OCI-LY1 (cell line): ENCODE measurements at regions not wholly inside any gene's neighbourhood (a gene's known extent, or its start where the extent isn't known, plus 50 kb on each side); places are given as distances from the start of the nearest gene placed in this dataset.

Source experiments
- H2AFZ ChIP-seq: fragments of 200-600 bp; sonication (generic), shearing (Covaris generic); 2 replicates; pipeline ENCODE4 v1.6.0; 2014; ENCODE audit warnings: antibody characterized with exemption, mild to moderate bottlenecking, low read length
- H3F3A ChIP-seq: fragments of 200-600 bp; sonication (generic), shearing (Covaris generic); 2 replicates; pipeline ENCODE4 v1.6.0; 2014; ENCODE audit warnings: mild to moderate bottlenecking, antibody characterized with exemption, low read length, moderate library complexity; ENCODE audit not compliant: insufficient read depth
- H3K27ac ChIP-seq: fragments of 200-600 bp; sonication (generic); 2 replicates; pipeline ENCODE4 v1.5.1; 2014; ENCODE audit warnings: low read length, mixed run types, mild to moderate bottlenecking, low read depth; ENCODE audit not compliant: poor library complexity, severe bottlenecking
- H3K27me3 ChIP-seq: fragments of 200-600 bp; sonication (generic); 2 replicates; pipeline ENCODE4 v1.6.0; 2014; ENCODE audit warnings: antibody characterized with exemption, mild to moderate bottlenecking, low read length, moderate library complexity; ENCODE audit not compliant: insufficient read depth
- H3K36me3 ChIP-seq: fragments of 200-600 bp; sonication (generic); 2 replicates; pipeline ENCODE4 v1.6.1; 2014; ENCODE audit warnings: mild to moderate bottlenecking, antibody characterized with exemption, low read length, moderate library complexity, mixed read lengths; ENCODE audit not compliant: insufficient read depth
- H3K4me1 ChIP-seq: fragments of 200-600 bp; sonication (generic); 2 replicates; pipeline ENCODE4 v1.5.1; 2014; ENCODE audit warnings: mild to moderate bottlenecking, low read length, moderate library complexity; ENCODE audit not compliant: insufficient read depth, severe bottlenecking
- H3K4me2 ChIP-seq: fragments of 200-600 bp; sonication (generic), shearing (Covaris generic); 2 replicates; pipeline ENCODE4 v1.6.1; 2014; ENCODE audit warnings: low read length
- H3K4me3 ChIP-seq: fragments of 200-600 bp; sonication (generic); 2 replicates; pipeline ENCODE4 v1.5.1; 2014; ENCODE audit warnings: low read length, low read depth, mild to moderate bottlenecking, mixed read lengths; ENCODE audit not compliant: poor library complexity, severe bottlenecking
- H3K79me2 ChIP-seq: fragments of 200-600 bp; shearing (Covaris generic); 2 replicates; pipeline ENCODE4 v1.6.1; 2016; ENCODE audit warnings: mixed run types, low read length, mixed read lengths; ENCODE audit not compliant: insufficient read depth
- H3K9ac ChIP-seq: fragments of 200-600 bp; sonication (generic), shearing (Covaris generic); 2 replicates; pipeline ENCODE4 v1.6.1; 2014; ENCODE audit warnings: mild to moderate bottlenecking, low read length, mixed read lengths
- H3K9me2 ChIP-seq: fragments of 200-600 bp; sonication (generic), shearing (Covaris generic); 2 replicates; pipeline ENCODE4 v1.6.1; 2014; ENCODE audit warnings: low read depth, mild to moderate bottlenecking, low read length, mixed read lengths
- H3K9me3 ChIP-seq: fragments of 200-600 bp; shearing (Covaris generic); 2 replicates; pipeline ENCODE4 v1.6.1; 2014; ENCODE audit warnings: low read length, mixed read lengths
- H4K20me1 ChIP-seq: fragments of 200-600 bp; sonication (generic), shearing (Covaris generic); 2 replicates; pipeline ENCODE4 v1.6.0; 2016; ENCODE audit warnings: mild to moderate bottlenecking, low read length; ENCODE audit not compliant: insufficient read depth
- EZH2 ChIP-seq: fragments of 200-600 bp; sonication (generic), shearing (Covaris generic); IDR thresholded peaks from 2 replicates; pipeline ENCODE4 v1.8.0; 2017; ENCODE audit warnings: borderline replicate concordance, mixed run types, mild to moderate bottlenecking, antibody characterized with exemption, low read length, moderate library complexity, mixed read lengths
- TF ChIP-seq, protein P1 (sequence below): fragments of 200-600 bp; sonication (generic), shearing (Covaris generic); IDR thresholded peaks from 2 replicates; pipeline ENCODE4 v1.5.1; 2017; ENCODE audit warnings: mild to moderate bottlenecking, antibody characterized with exemption, low read length, moderate library complexity, mixed read lengths

DNA sequence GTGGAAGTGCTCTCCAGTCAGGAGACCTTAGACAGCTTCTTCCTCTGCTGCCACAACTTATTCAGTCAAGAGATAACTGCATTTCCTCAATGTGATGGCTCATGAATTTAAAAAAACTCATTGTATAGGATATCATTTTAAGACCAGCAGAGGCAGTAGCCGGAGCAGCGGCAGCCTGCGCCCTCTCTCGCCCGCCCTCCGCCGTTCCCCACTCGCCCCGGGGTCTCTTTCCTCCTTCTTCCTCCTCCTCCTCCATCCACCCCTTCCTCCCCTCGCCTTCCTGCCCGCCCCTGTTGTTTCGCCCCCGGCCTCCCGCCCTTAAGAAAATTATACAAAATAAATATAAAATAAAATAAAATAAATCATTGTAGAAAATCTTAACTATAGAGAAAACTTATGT lies 687.6 kb downstream of the FLRT2 start:
- Histone ChIP-seq H3K9me3 (no peaks in the 10 kb centered on the region), H3K4me1 (peaks cover 16% of the 10 kb centered on the region), H3K79me2 (no peaks in the 10 kb centered on the region), H3K36me3 (no peaks in the 10 kb centered on the region), H3K9me2 (no peaks in the 10 kb centered on the region), H3K4me3 (no peak overlapping the region), H2AFZ (no peak overlapping the region), H4K20me1 (no peaks in the 10 kb centered on the region), H3K27me3 (no peaks in the 10 kb centered on the region), H3K4me2 (no peak overlapping the region), H3K9ac (no peak overlapping the region), H3K27ac (no peak overlapping the region), H3F3A (no peaks in the 10 kb centered on the region)
- TF ChIP-seq, protein P1, sequence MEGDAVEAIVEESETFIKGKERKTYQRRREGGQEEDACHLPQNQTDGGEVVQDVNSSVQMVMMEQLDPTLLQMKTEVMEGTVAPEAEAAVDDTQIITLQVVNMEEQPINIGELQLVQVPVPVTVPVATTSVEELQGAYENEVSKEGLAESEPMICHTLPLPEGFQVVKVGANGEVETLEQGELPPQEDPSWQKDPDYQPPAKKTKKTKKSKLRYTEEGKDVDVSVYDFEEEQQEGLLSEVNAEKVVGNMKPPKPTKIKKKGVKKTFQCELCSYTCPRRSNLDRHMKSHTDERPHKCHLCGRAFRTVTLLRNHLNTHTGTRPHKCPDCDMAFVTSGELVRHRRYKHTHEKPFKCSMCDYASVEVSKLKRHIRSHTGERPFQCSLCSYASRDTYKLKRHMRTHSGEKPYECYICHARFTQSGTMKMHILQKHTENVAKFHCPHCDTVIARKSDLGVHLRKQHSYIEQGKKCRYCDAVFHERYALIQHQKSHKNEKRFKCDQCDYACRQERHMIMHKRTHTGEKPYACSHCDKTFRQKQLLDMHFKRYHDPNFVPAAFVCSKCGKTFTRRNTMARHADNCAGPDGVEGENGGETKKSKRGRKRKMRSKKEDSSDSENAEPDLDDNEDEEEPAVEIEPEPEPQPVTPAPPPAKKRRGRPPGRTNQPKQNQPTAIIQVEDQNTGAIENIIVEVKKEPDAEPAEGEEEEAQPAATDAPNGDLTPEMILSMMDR: no peak

DNA sequence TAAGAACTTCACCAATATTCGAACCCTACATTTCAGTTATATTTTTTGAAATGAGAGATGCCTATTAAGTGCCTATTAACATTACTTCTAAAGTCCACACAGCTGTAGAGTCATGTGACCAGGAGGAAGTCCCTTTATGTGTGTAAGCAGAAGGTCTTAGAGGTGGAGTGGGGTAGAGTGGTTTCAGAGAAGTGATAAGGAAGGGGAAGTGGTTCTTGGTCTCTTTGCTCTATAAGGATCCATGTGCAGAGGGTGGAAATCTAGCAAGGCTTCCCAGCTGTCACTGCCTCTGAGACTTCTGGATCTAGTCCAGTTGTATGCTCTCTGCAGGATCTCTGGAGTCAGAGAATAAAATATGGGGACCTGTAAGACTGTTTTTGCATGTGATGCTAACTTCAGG lies 673.9 kb downstream of the FLRT2 start:
- Histone ChIP-seq H3K9ac (no peak overlapping the region), H3K4me3 (no peak overlapping the region), H3K9me3 (no peaks in the 10 kb centered on the region), H3K27me3 (no peaks in the 10 kb centered on the region), H3K4me1 (no peaks in the 10 kb centered on the region), H3K4me2 (no peak overlapping the region), H4K20me1 (no peaks in the 10 kb centered on the region), H2AFZ (no peak overlapping the region), H3F3A (no peaks in the 10 kb centered on the region), H3K27ac (no peak overlapping the region), H3K79me2 (no peaks in the 10 kb centered on the region), H3K36me3 (no peaks in the 10 kb centered on the region), H3K9me2 (no peaks in the 10 kb centered on the region)
- TF ChIP-seq, protein P1: no peak
- no peak for TF ChIP-seq EZH2

DNA sequence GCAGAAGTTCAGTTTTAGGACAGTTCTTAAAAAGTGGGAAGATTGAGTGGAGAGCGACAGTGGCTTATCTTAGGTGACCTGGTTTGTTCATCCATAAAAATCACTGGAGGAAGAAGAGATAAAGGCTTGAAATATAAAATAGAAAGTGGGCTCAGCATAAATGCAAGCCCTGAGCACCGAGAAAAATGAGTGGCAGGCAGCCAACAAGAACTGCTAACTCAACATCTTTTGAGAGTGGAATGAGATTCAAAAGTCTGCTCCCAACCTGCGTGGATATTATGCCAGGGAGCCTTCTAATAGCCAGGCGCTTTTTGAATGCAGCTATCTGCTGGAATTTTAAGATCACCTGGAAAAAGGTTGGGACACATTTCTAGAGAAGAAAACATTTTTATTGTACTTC lies 666.5 kb downstream of the FLRT2 start:
- Histone ChIP-seq H3K4me2 (peak overlapping the region; percentile 36; the same call in 1 of the 2 replicates), H2AFZ (no peak overlapping the region), H3K27ac (no peak overlapping the region), H3K79me2 (no peaks in the 10 kb centered on the region), H3K36me3 (no peaks in the 10 kb centered on the region), H3K27me3 (no peaks in the 10 kb centered on the region), H3K4me1 (peaks cover 9% of the 10 kb centered on the region), H3K9me2 (no peaks in the 10 kb centered on the region), H3K4me3 (no peak overlapping the region), H3K9ac (no peak overlapping the region), H4K20me1 (no peaks in the 10 kb centered on the region), H3K9me3 (no peaks in the 10 kb centered on the region), H3F3A (no peaks in the 10 kb centered on the region)
- no peak for TF ChIP-seq EZH2
- TF ChIP-seq, protein P1: no peak
